GM23248 (cell line): ENCODE measurements at regions not wholly inside any gene's neighbourhood (a gene's known extent, or its start where the extent isn't known, plus 50 kb on each side); places are given as distances from the start of the nearest gene placed in this dataset.
"Not testable (repeated sequence)": the region's sequence is repeated elsewhere in the genome, so short reads cannot be mapped to it uniquely, and the experiment has no call there.

Experiments used
- DNase-seq: peaks from one replicate; pipeline ENCODE4 v3.0.0-alpha.2; 2015
- H2AFZ ChIP-seq: fragments of 200-600 bp; sonication (generic); 2 replicates; pipeline ENCODE4 v1.6.1; 2016; ENCODE audit warnings: antibody characterized with exemption
- H3F3A ChIP-seq: fragments of 200-600 bp; sonication (generic); 2 replicates; pipeline ENCODE4 v1.6.1; 2016; ENCODE audit warnings: mild to moderate bottlenecking, antibody characterized with exemption, mixed run types; ENCODE audit not compliant: insufficient read depth
- H3K27ac ChIP-seq: fragments of 200-600 bp; sonication (generic); 2 replicates; pipeline ENCODE4 v1.5.1; 2016; ENCODE audit warnings: mild to moderate bottlenecking
- H3K27me3 ChIP-seq: fragments of 200-600 bp; sonication (generic); replicated peaks from 2 replicates; pipeline ENCODE4 v1.6.1; 2016; ENCODE audit warnings: mild to moderate bottlenecking; ENCODE audit not compliant: insufficient read depth
- H3K36me3 ChIP-seq: fragments of 200-600 bp; sonication (generic); 2 replicates; pipeline ENCODE4 v1.6.1; 2016; ENCODE audit warnings: low read depth, mild to moderate bottlenecking
- H3K4me1 ChIP-seq: fragments of 200-600 bp; sonication (generic); 2 replicates; pipeline ENCODE4 v1.6.1; 2016; ENCODE audit warnings: mild to moderate bottlenecking; ENCODE audit not compliant: insufficient read depth
- H3K4me2 ChIP-seq: fragments of 200-600 bp; sonication (generic); one replicate; pipeline ENCODE4 v1.6.1; 2016; ENCODE audit warnings: mild to moderate bottlenecking; ENCODE audit not compliant: unreplicated experiment
- H3K4me3 ChIP-seq: fragments of 200-600 bp; sonication (generic); 2 replicates; pipeline ENCODE4 v1.5.1; 2016; ENCODE audit warnings: mild to moderate bottlenecking
- H3K79me2 ChIP-seq: fragments of 200-600 bp; sonication (generic); 2 replicates; pipeline ENCODE4 v1.6.1; 2016; ENCODE audit warnings: mild to moderate bottlenecking; ENCODE audit not compliant: insufficient read depth
- H3K9ac ChIP-seq: fragments of 200-600 bp; sonication (generic); 2 replicates; pipeline ENCODE4 v1.6.1; 2016; ENCODE audit warnings: mild to moderate bottlenecking
- H3K9me2 ChIP-seq: fragments of 200-600 bp; sonication (generic); 2 replicates; pipeline ENCODE4 v1.6.1; 2016; ENCODE audit warnings: mixed run types, mild to moderate bottlenecking, moderate library complexity; ENCODE audit not compliant: insufficient read depth
- H3K9me3 ChIP-seq: fragments of 200-600 bp; sonication (generic); one replicate; pipeline ENCODE4 v1.6.1; 2017; ENCODE audit warnings: low read depth
- H4K20me1 ChIP-seq: fragments of 200-600 bp; sonication (generic); 2 replicates; pipeline ENCODE4 v1.6.0; 2016; ENCODE audit not compliant: insufficient read depth
- EZH2 ChIP-seq: fragments of 200-600 bp; sonication (generic); IDR thresholded peaks from 2 replicates; pipeline ENCODE4 v1.6.1; 2018; ENCODE audit warnings: antibody characterized with exemption, mild to moderate bottlenecking; ENCODE audit not compliant: insufficient read depth, poor library complexity, severe bottlenecking
- EZH2phosphoT487 ChIP-seq: fragments of 200-600 bp; sonication (generic); IDR thresholded peaks from 2 replicates; pipeline ENCODE4 v1.6.1; 2018; ENCODE audit warnings: antibody characterized with exemption, moderate library complexity, mild to moderate bottlenecking, low read depth; ENCODE audit not compliant: insufficient read depth
- WGBS, 2 experiments: methylation state at CpG; one replicate each; pipeline ENCODE4 v1.1.6; 2015 to 2017; ENCODE audit warnings: low lambda C conversion rate in 2 of 2, low coverage in 1 of 2; ENCODE audit errors: missing lambda C conversion rate in 2 of 2; 5-methylcytosine and 5-hydroxymethylcytosine counted together
- in situ Hi-C: fragments of 300-500 bp; cut with MboI; formaldehyde crosslinking; loops from 2 replicates; pipeline ENCODE4 v1.15.0; 2020

DNA sequence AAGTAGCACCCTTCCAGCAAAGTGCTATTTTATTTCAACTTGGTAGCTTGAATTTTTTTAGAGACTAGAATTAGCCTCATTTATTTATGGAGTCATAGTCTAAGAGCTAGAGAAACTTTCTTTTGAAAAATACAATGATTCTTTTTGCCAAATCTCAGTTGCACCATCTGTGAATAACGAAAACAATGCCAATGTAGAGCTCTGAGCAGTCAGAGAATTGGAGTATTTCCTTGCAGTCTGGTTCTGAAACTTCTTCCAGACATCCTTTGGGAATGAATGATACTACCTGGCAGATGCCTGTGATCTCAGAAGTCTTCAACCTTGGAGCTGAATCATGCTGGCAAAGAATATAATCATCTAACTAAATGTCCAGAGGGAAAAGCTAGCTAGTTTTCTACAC lies 511.5 kb upstream of the CYLC2 start:
- Histone ChIP-seq H3K9ac (no peak overlapping the region), H3K4me1 (no peaks in the 10 kb centered on the region), H3K4me3 (no peak overlapping the region), H3K9me2 (no peaks in the 10 kb centered on the region), H3K27me3 (no peaks in the 10 kb centered on the region), H2AFZ (no peak overlapping the region), H4K20me1 (no peaks in the 10 kb centered on the region), H3K36me3 (no peaks in the 10 kb centered on the region), H3K79me2 (no peaks in the 10 kb centered on the region), H3F3A (no peaks in the 10 kb centered on the region), H3K9me3 (no peaks in the 10 kb centered on the region), H3K27ac (no peak overlapping the region), H3K4me2 (no peak overlapping the region)
- no peak for TF ChIP-seq EZH2
- TF ChIP-seq EZH2phosphoT487, result no peak
- WGBS, 2 experiments, result 3 to 4% methylated on average over 1 of the region's 1 CpG
- DNase-seq, result no peak
- in situ Hi-C loops, result no loop called here

DNA sequence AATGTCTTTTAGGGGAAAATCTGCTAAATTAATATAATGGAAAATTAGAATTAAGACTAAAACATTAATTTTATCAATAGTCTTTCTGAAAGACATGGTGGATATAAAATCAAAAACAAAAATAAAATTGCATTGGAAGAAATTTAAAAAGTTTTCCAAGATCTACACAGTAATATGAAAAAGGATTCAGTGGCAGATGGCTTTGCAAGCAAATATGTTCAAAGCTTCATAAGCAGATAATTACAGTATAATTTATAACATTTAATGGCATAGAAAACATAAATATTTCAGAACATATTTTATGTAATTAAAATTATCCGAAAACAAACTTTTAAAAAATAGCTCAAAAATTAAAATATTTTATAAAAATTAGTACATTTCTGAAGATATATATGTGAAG lies 512.4 kb upstream of the CYLC2 start:
- H3K4me1 ChIP-seq, result no peaks in the 10 kb centered on the region
- H3K9me3 ChIP-seq, result no peaks in the 10 kb centered on the region
- no peak overlapping the region for H3K4me3 ChIP-seq
- no peaks in the 10 kb centered on the region for H3K36me3 ChIP-seq
- H3K9ac ChIP-seq, result no peak overlapping the region
- in situ Hi-C loops, result no loop called here
- DNase-seq, result no peak
- TF ChIP-seq EZH2 (no peak), EZH2phosphoT487 (no peak)
- H4K20me1 ChIP-seq, result no peaks in the 10 kb centered on the region
- H3K27ac ChIP-seq, result no peak overlapping the region
- H3K9me2 ChIP-seq, result no peaks in the 10 kb centered on the region
- H3K27me3 ChIP-seq, result no peaks in the 10 kb centered on the region
- H2AFZ ChIP-seq, result no peak overlapping the region
- H3F3A ChIP-seq, result no peaks in the 10 kb centered on the region
- WGBS, 2 experiments, result 21 to 41% methylated on average over 1 of the region's 1 CpG
- no peaks in the 10 kb centered on the region for H3K79me2 ChIP-seq
- H3K4me2 ChIP-seq, result no peak overlapping the region

- H3K27ac ChIP-seq, result no peak overlapping the region
Observed at GRCh38 chr9:102479191-102479590, 515.9 kb upstream of the CYLC2 start.

GRCh38 chr9:102474357-102474756 lies 520.8 kb upstream of the CYLC2 start:
- H3K9me3 ChIP-seq, result no peaks in the 10 kb centered on the region
- in situ Hi-C loops, result no loop called here
- TF ChIP-seq EZH2phosphoT487 (no peak), EZH2 (no peak)
- H3K9me2 ChIP-seq, result no peaks in the 10 kb centered on the region
- no peaks in the 10 kb centered on the region for H3K36me3 ChIP-seq
- DNase-seq, result no peak
- no peaks in the 10 kb centered on the region for H3F3A ChIP-seq
- no peak overlapping the region for H2AFZ ChIP-seq
- no peaks in the 10 kb centered on the region for H3K27me3 ChIP-seq
- no peak overlapping the region for H3K4me2 ChIP-seq
- no peak overlapping the region for H3K4me3 ChIP-seq
- H3K9ac ChIP-seq, result no peak overlapping the region
- H4K20me1 ChIP-seq, result no peaks in the 10 kb centered on the region
- no peak overlapping the region for H3K27ac ChIP-seq
- no peaks in the 10 kb centered on the region for H3K79me2 ChIP-seq
- 15 to 27% methylated on average over 2 of the region's 2 CpGs for WGBS, 2 experiments
- H3K4me1 ChIP-seq, result no peaks in the 10 kb centered on the region

More at GRCh38 chr9:102479191-102479590, 515.9 kb upstream of the CYLC2 start:
- DNase-seq, result no peak
- H3K9me3 ChIP-seq, result no peaks in the 10 kb centered on the region
- no peak overlapping the region for H3K9ac ChIP-seq
- H3K4me2 ChIP-seq, result no peak overlapping the region
- no peaks in the 10 kb centered on the region for H3F3A ChIP-seq
- no peak overlapping the region for H3K4me3 ChIP-seq
- H3K79me2 ChIP-seq, result no peaks in the 10 kb centered on the region
- H3K9me2 ChIP-seq, result no peaks in the 10 kb centered on the region
- no peak overlapping the region for H2AFZ ChIP-seq
- H4K20me1 ChIP-seq, result no peaks in the 10 kb centered on the region
- in situ Hi-C loops, result no loop called here
- WGBS, 2 experiments, result 18 to 24% methylated on average over 3 of the region's 3 CpGs
- H3K27me3 ChIP-seq, result no peaks in the 10 kb centered on the region
- H3K4me1 ChIP-seq, result no peaks in the 10 kb centered on the region
- no peaks in the 10 kb centered on the region for H3K36me3 ChIP-seq
- TF ChIP-seq EZH2 (no peak), EZH2phosphoT487 (no peak)

DNA sequence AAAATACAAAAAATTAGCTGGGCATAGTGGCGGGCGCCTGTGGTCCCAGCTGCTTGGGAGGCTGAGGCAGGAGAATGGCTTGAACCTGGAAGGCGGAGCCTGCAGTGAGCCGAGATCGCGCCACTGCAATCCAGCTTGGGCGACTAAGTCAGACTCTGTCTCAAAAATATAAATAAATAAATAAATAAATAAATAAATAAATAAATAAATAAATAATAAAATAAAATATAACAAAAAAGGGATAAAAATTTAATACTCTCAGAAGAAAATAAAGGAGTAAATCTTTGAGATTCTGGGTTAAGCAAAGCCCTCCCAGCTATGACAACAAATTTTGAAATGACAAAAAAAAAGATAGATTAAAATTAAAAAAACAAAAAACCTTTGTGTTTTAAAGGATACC lies 525.7 kb upstream of the CYLC2 start:
- H4K20me1 ChIP-seq, H3K9me3 ChIP-seq, H2AFZ ChIP-seq, H3K27ac ChIP-seq, H3K27me3 ChIP-seq, H3K36me3 ChIP-seq, H3K4me3 ChIP-seq, H3K9ac ChIP-seq, in situ Hi-C loops, H3K4me1 ChIP-seq, H3K9me2 ChIP-seq, H3K79me2 ChIP-seq, H3F3A ChIP-seq, DNase-seq, H3K4me2 ChIP-seq: not testable (repeated sequence)
- 81 to 87% methylated on average over 7 of the region's 7 CpGs for WGBS, 2 experiments
